ENCODE measurements at regions not wholly inside any gene's neighbourhood (a gene's known extent, or its start where the extent isn't known, plus 50 kb on each side); places are given as distances from the start of the nearest gene placed in this dataset.

DNA sequence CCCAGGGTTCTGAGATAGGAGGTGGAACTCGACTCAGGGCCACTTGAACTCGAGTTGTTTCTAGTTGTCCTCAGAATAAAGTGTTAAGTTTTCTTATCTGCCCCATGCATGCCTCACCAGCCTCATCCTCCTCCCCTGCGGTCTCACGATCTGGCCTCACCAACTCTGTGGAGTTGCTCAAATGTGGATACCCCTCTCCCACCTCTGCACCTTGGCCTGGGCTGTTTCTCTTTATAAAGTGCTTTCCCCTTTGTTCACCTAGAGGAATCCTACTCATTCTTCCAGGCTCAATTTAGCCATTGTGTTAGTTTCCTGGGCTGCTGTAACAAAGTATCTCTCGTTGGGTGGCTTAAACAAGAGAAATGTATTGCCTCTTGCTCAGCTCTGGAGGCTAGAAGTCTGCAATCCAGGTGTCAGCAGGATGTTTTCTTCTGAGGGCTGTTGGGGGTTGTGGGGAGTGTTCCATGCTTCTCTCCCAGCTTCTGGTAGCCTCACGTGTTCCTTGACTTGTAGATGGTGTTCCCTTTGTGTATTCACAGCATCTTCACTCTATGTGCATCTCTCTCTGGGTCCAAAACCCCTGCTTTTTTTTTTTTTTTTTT lies 100.7 kb downstream of the MEX3B start:
- Mint-ChIP-seq H3K27me3 (ENCODE audit: low read depth) (no peaks in the 10 kb centered on the region), H3K4me3 (no peak overlapping the region), H3K9me3 (no peaks in the 10 kb centered on the region), H3K27ac (ENCODE audit: unreplicated experiment) (no peak overlapping the region), H3K36me3 (ENCODE audit: low read depth) (peaks cover 3% of the 10 kb centered on the region), H3K4me1 (peaks cover 5% of the 10 kb centered on the region)
- TF ChIP-seq, protein P1, sequence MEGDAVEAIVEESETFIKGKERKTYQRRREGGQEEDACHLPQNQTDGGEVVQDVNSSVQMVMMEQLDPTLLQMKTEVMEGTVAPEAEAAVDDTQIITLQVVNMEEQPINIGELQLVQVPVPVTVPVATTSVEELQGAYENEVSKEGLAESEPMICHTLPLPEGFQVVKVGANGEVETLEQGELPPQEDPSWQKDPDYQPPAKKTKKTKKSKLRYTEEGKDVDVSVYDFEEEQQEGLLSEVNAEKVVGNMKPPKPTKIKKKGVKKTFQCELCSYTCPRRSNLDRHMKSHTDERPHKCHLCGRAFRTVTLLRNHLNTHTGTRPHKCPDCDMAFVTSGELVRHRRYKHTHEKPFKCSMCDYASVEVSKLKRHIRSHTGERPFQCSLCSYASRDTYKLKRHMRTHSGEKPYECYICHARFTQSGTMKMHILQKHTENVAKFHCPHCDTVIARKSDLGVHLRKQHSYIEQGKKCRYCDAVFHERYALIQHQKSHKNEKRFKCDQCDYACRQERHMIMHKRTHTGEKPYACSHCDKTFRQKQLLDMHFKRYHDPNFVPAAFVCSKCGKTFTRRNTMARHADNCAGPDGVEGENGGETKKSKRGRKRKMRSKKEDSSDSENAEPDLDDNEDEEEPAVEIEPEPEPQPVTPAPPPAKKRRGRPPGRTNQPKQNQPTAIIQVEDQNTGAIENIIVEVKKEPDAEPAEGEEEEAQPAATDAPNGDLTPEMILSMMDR (conservative IDR thresholded peaks at IDR 0.05) = no peak
- DNase-seq (ENCODE audit: low read depth, low spot score) = no peak

DNA sequence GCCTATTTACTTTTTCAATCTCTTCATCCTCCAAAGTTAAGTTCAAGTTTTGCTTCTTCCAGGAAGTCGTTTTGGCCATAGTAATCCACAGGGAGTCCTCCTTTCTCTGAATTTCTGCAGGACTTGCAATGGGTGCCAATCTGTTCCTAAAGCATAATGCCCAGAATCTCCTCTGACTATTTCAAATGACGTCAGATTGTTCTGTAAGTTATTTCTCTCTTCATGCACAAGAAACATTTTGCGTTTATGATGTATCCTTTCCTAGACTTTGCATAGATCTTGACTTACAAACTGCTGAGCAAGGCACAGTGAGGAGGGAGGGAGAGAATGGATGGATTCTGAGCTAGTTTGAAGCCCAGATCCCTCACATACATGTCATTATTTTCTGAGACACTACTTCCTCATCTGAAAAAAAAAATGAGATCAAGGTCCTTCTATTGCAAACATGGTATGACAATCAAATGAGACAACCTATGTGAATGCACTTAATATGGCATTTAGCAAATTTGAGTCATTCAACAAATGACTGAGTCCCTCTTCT lies 103.1 kb downstream of the MEX3B start:
- peaks cover 9% of the 10 kb centered on the region for H3K36me3 Mint-ChIP-seq (ENCODE audit: low read depth)
- no peaks in the 10 kb centered on the region for H3K27me3 Mint-ChIP-seq (ENCODE audit: low read depth)
- H3K4me1 Mint-ChIP-seq = peaks cover 5% of the 10 kb centered on the region
- no peak overlapping the region for H3K4me3 Mint-ChIP-seq
- no peak overlapping the region for H3K27ac Mint-ChIP-seq (ENCODE audit: unreplicated experiment)
- H3K9me3 Mint-ChIP-seq = peaks cover 3% of the 10 kb centered on the region
- DNase-seq (ENCODE audit: low read depth, low spot score) = no peak
- TF ChIP-seq, protein P1 (conservative IDR thresholded peaks at IDR 0.05) = no peak

DNA sequence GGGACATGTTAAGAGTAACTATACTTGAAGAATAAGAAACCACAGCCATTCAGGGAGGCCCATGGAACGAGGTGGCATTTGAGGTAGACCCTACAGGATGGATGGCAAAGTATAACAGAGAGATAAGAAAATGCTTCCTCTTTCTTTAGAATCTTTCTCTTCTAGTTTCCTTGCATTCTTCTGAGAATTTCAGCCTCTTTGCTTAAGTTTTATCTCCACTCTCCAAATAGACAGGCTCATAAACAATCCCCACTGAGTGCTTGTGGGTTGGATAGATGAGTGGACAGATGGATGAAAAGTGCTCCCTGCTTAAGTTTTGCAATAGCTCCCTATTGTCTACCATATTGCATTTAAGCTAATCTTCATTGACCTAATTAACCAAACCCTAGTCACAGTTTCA lies 103.7 kb downstream of the MEX3B start:
- peaks cover 3% of the 10 kb centered on the region for H3K9me3 Mint-ChIP-seq
- no peaks in the 10 kb centered on the region for H3K27me3 Mint-ChIP-seq (ENCODE audit: low read depth)
- no peak overlapping the region for H3K4me3 Mint-ChIP-seq
- TF ChIP-seq, protein P1 (conservative IDR thresholded peaks at IDR 0.05) = no peak
- no peak overlapping the region for H3K27ac Mint-ChIP-seq (ENCODE audit: unreplicated experiment)
- peaks cover 9% of the 10 kb centered on the region for H3K36me3 Mint-ChIP-seq (ENCODE audit: low read depth)
- no peak for DNase-seq (ENCODE audit: low read depth, low spot score)
- H3K4me1 Mint-ChIP-seq = peaks cover 5% of the 10 kb centered on the region

DNA sequence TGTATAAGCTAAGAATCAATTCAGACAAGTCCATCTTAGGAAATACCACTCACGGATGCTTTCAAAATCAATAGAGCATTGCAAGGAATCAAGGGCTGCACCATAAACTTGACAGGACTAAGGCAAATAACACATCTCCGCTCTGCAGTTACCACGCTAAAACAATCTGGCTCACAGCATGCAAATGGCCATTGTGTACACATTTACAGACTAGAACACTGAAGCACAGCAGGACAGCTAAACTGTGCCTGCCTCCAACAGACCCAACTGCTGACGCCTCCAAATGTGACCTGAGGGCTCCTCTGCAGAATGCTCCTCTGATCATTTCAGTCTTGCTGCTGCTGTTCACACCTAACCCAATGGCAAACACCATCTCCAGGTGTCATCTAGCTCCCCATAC lies 104.3 kb downstream of the MEX3B start:
- peaks cover 5% of the 10 kb centered on the region for H3K4me1 Mint-ChIP-seq
- peaks cover 3% of the 10 kb centered on the region for H3K9me3 Mint-ChIP-seq
- H3K27me3 Mint-ChIP-seq (ENCODE audit: low read depth) = no peaks in the 10 kb centered on the region
- peaks cover 9% of the 10 kb centered on the region for H3K36me3 Mint-ChIP-seq (ENCODE audit: low read depth)
- H3K27ac Mint-ChIP-seq (ENCODE audit: unreplicated experiment) = no peak overlapping the region
- no peak overlapping the region for H3K4me3 Mint-ChIP-seq
- TF ChIP-seq, protein P1 (conservative IDR thresholded peaks at IDR 0.05) = no peak
- no peak for DNase-seq (ENCODE audit: low read depth, low spot score)

DNA sequence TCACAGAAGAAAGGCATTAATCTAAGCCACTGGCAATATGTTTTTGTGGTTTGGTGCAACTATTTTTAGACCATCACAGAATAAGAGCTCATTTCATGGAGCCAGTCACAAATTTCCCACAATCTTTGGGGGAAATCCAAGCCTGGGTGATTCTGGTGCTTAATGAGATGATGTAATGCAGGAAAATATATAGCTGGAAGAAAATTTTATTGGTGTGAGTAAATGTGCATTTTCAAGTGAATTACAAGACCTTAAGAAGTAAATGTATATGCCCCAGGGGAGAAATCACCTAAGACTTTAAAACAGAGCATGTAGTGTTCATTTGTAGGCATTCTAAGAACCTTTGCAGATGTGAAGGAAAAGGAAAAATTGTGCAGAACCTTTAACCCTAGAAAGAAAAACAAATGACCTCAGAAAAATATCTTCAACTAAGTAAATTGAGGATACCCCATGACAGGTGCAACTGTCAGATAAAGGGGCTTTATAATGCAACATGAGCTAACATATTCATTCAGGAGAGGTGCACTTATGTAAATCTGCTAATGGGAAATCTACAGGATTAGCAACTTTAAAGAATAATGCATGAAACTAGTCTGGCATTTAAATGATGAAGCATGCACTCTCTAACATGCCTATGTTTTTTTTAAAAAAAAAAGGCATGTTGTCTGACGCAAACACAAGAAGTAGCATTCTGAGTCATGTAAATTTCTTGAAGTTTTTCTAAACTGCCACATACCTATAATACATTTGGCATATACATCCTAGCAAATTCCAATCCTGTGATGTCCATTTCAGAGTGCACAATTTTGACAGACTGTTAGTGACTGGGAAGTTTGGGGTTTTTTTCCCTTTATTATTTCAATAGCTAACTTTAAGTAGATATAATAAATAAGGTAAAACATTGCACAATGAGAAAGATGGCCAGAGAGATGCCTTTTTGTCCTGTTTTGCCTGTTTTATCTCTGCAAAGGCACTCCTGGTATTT lies 105.1 kb downstream of the MEX3B start:
- DNase-seq (ENCODE audit: low read depth, low spot score) = no peak
- H3K27me3 Mint-ChIP-seq (ENCODE audit: low read depth) = no peaks in the 10 kb centered on the region

More for the DNA sequence above, 105.1 kb downstream of the MEX3B start:
- H3K4me1 Mint-ChIP-seq = peaks cover 5% of the 10 kb centered on the region
- TF ChIP-seq, protein P1 (conservative IDR thresholded peaks at IDR 0.05) = no peak
- H3K36me3 Mint-ChIP-seq (ENCODE audit: low read depth) = peaks cover 9% of the 10 kb centered on the region
- H3K9me3 Mint-ChIP-seq = peaks cover 3% of the 10 kb centered on the region
- no peak overlapping the region for H3K27ac Mint-ChIP-seq (ENCODE audit: unreplicated experiment)
- H3K4me3 Mint-ChIP-seq = no peak overlapping the region

All from neural crest cell (in vitro differentiated cells).